Ovary (tissue), 3 donors: ENCODE measurements at regions not wholly inside any gene's neighbourhood (a gene's known extent, or its start where the extent isn't known, plus 50 kb on each side); places are given as distances from the start of the nearest gene placed in this dataset.
"Not testable (repeated sequence)": the region's sequence is repeated elsewhere in the genome, so short reads cannot be mapped to it uniquely, and the experiment has no call there.

ENCODE experiments used
- CTCF ChIP-seq, 3 donors: fragments of 450-650 bp in 2 of 3; fragments of 200-600 bp in 1 of 3; IDR thresholded peaks; one replicate each; pipeline versions ENCODE4 v1.5.1 to v1.8.0; 2016 to 2022; ENCODE audit warnings: antibody characterized with exemption in 3 of 3, mild to moderate bottlenecking in 1 of 3
- EP300 ChIP-seq: sonication (generic); formaldehyde crosslinking; IDR thresholded peaks from one replicate; pipeline ENCODE4 v1.6.1; 2017; ENCODE audit warnings: antibody characterized with exemption
- POLR2A ChIP-seq: fragments of 450-650 bp; IDR thresholded peaks from one replicate; pipeline ENCODE4 v1.6.1; 2017; ENCODE audit warnings: antibody characterized with exemption, mild to moderate bottlenecking, moderate library complexity
- donor health status: DM: no; HTN: no; CAD: no.

GRCh38 chr1:85525591-85525991 lies 55.0 kb upstream of the CCN1 start:
- not testable (repeated sequence) for TF ChIP-seq CTCF (IDR thresholded peaks at IDR 0.05); POLR2A; EP300
